Fibroblast of mammary gland (primary cell): ENCODE measurements at regions not wholly inside any gene's neighbourhood (a gene's known extent, or its start where the extent isn't known, plus 50 kb on each side); places are given as distances from the start of the nearest gene placed in this dataset.

Experiments
- DNase-seq: peaks from one replicate; pipeline ENCODE4 v3.0.0-alpha.2; 2010; ENCODE audit warnings: low read depth
- H3K4me3 ChIP-seq: 2 replicates; pipeline ENCODE4 v1.5.1; 2011; ENCODE audit warnings: low read depth, mild to moderate bottlenecking, low read length, moderate library complexity; ENCODE audit not compliant: control insufficient read depth
- TF ChIP-seq, protein P1 (sequence below): conservative IDR thresholded peaks from 2 replicates; pipeline ENCODE4 v1.5.1; 2011; ENCODE audit warnings: low read depth, low read length, inconsistent platforms; ENCODE audit not compliant: control insufficient read depth, insufficient read depth

DNA sequence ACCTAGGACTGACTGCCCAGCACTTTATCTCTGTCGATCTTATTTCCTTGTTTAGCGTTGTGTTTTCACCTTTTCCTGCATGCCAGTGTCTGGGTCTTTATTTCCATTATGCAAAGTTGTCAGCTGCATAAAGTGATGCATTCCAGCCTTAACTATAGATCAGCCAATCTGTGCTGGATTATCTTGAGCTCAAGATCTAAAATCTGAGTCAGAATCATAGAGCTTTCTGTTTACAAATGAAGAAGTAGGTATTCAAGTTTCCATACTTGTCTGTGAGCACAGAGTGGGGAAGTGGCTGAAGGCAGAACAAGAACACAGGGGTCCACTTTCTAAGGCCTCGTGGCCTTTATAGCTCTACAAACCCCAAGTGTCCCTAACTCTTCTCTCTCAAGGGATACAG is 82.4 kb upstream of the PLCL2 start:
- no peak for DNase-seq
- no peak overlapping the region for H3K4me3 ChIP-seq
- TF ChIP-seq, protein P1, sequence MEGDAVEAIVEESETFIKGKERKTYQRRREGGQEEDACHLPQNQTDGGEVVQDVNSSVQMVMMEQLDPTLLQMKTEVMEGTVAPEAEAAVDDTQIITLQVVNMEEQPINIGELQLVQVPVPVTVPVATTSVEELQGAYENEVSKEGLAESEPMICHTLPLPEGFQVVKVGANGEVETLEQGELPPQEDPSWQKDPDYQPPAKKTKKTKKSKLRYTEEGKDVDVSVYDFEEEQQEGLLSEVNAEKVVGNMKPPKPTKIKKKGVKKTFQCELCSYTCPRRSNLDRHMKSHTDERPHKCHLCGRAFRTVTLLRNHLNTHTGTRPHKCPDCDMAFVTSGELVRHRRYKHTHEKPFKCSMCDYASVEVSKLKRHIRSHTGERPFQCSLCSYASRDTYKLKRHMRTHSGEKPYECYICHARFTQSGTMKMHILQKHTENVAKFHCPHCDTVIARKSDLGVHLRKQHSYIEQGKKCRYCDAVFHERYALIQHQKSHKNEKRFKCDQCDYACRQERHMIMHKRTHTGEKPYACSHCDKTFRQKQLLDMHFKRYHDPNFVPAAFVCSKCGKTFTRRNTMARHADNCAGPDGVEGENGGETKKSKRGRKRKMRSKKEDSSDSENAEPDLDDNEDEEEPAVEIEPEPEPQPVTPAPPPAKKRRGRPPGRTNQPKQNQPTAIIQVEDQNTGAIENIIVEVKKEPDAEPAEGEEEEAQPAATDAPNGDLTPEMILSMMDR: no peak

GRCh38 chr3:16803019-16803418 is 81.7 kb upstream of the PLCL2 start:
- DNase-seq: no peak
- no peak overlapping the region for H3K4me3 ChIP-seq
- TF ChIP-seq, protein P1: no peak

DNA sequence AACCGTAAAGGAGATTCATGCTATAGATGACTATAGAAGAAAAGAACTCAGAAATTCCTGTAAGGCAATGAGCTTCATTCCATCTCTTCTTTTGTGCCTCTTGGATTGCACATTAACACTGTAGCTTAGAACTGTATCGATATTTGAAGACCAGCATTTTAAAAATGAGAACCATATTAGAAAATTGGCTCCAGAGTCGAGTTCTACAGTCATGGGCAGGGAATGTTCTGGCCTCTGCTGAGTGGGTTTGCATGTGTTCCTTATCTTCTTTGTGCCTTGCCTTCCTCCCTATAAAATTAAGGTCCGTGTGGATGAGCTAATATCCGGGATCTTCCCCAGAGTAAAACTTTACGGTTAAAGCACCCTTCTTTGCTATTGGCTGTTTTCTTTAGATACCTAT is 77.4 kb upstream of the PLCL2 start:
- peak; percentile 90 for DNase-seq
- TF ChIP-seq, protein P1: no peak
- no peak overlapping the region for H3K4me3 ChIP-seq

- no peak overlapping the region for H3K4me3 ChIP-seq
- TF ChIP-seq, protein P1: peak; percentile 6
- peak; percentile 58 for DNase-seq
Measured at GRCh38 chr3:16808393-16809107, 76.2 kb upstream of the PLCL2 start.

- H3K4me3 ChIP-seq: no peak overlapping the region
- TF ChIP-seq, protein P1: no peak
- no peak for DNase-seq
Measured at GRCh38 chr3:16809482-16809881, 75.3 kb upstream of the PLCL2 start.

DNA sequence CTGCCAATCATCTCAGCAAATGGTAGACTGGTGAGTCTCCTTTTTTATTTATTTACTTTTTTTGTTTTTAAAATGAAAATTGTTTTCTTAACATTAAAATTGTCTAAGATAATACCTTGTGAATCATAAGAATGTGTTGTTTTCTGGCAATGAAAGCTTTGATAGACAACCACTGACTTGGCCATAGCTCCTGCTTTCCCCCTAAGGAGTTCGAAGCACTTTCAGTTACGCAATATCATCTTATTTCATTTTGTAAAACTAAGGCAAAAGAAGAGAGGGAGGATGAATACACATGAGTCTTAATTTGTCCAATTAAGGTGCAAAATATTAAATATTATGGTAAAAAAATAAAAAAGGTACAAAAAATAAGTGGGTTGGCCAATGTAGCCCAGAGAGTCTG is 74.8 kb upstream of the PLCL2 start:
- TF ChIP-seq, protein P1: no peak
- DNase-seq: peak; percentile 65
- H3K4me3 ChIP-seq: no peak overlapping the region
